AG09309 (cell line): ENCODE measurements at regions not wholly inside any gene's neighbourhood (a gene's known extent, or its start where the extent isn't known, plus 50 kb on each side); places are given as distances from the start of the nearest gene placed in this dataset.

Source experiments
- DNase-seq: peaks from one replicate; pipeline ENCODE4 v3.0.0-alpha.2; 2010; ENCODE audit warnings: low read depth
- H3K4me3 ChIP-seq: 2 replicates; pipeline ENCODE4 v1.5.1; 2011; ENCODE audit warnings: mild to moderate bottlenecking, low read depth, low read length, moderate library complexity; ENCODE audit not compliant: control insufficient read depth
- CTCF ChIP-seq: IDR thresholded peaks from 2 replicates; pipeline ENCODE4 v1.5.1; 2011; ENCODE audit warnings: mild to moderate bottlenecking, low read depth, low read length, inconsistent platforms; ENCODE audit not compliant: insufficient read depth, control insufficient read depth; ENCODE audit errors: missing control alignments

DNA sequence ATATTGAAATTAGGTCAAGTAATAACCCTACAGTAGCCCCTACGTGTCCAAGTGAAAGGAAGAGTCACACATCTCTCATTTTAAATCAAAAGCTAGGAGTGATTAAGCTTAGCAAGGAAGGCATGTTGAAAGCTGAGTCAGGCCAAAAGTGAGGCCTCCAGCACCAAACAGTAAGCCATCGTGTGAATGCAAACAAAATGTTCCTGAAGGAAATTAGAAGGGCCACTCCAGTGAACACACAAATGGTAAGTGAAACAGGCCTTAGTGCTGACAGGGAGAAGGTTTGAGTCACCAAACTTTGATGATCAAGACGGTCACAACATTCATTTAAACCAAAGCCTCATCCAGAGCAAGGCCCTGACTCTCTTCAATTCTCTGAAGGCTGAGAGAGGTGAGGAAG lies 127.2 kb downstream of the SHANK2 start:
- no peak overlapping the region for H3K4me3 ChIP-seq
- no peak for TF ChIP-seq CTCF
- no peak for DNase-seq

DNA sequence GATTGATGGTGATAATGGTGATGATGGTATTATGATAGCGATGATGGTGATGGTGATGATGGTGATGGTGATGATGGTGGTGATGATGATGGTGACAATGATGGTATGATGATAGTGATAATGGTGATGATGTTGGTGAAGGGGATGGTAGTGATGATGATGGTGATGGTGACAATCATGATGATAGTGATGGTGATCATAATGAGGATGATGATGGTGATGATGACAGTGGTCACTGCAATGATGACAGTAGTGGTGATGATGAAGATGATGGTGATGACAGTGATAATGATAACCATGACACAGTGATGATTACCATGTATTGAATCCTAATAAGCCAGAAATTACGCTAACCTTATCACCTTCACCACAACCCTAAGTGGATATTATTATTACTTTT lies 128.2 kb downstream of the SHANK2 start:
- no peak for TF ChIP-seq CTCF
- H3K4me3 ChIP-seq: no peak overlapping the region
- DNase-seq: no peak

DNA sequence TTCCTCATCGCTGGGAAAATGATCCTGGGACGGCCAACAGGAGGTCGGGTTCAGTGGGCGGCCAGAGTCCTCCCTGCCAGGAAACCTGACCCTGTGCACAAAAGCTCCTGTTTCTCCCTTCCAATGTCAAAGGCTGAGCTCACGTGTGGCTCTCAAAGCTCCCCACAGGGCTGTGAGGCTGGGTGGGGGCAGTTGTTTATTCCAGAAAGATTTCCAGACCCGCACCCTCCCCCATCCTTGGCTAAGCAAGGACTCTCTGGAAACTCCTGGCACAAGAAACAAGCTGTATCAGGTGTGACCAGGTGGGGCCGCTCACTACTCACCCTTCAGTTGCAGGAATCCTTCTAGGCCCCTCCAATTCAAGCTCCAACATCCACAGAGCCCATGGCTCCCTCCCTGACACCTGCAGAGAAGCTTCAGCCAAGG lies 131.9 kb downstream of the SHANK2 start:
- TF ChIP-seq CTCF: peak; percentile 12
- H3K4me3 ChIP-seq: no peak overlapping the region
- DNase-seq: no peak

- no peak overlapping the region for H3K4me3 ChIP-seq
- no peak for DNase-seq
- no peak for TF ChIP-seq CTCF
Measured at GRCh38 chr11:71119656-71120269, 132.6 kb downstream of the SHANK2 start.

DNA sequence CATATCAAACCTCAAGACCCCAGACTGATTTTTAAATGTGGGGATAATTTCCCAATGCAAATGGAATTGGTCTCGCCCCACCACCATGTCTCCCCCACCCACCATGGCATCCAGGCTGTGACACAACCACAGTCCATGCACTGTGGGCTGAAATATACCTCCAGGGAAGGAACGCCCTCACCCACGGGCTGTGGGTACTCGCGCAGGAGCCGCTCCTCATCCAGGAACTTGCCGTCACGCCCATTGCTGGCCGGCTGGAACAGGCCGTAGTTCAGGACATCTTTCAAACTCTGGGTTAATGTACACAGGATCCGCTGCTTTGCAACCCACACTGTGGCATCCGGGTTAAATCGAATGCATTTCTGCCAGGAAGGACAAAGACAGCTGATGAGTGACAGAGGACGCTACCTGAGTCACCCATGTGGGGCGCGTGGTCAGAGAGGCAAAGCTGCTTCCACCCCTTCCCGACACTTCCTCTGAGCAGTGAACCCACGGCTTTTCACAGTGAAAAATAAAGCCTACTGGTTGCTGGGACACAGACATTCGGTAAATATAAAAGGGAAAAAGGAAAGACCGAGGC lies 133.6 kb downstream of the SHANK2 start:
- no peak for TF ChIP-seq CTCF
- no peak overlapping the region for H3K4me3 ChIP-seq
- no peak for DNase-seq

GRCh38 chr11:71117311-71117710 lies 135.1 kb downstream of the SHANK2 start:
- no peak for TF ChIP-seq CTCF
- no peak for DNase-seq
- no peak overlapping the region for H3K4me3 ChIP-seq
